GM23248 (cell line): ENCODE measurements at regions not wholly inside any gene's neighbourhood (a gene's known extent, or its start where the extent isn't known, plus 50 kb on each side); places are given as distances from the start of the nearest gene placed in this dataset.

Experiments used
- DNase-seq: peaks from one replicate; pipeline ENCODE4 v3.0.0-alpha.2; 2015
- H2AFZ ChIP-seq: fragments of 200-600 bp; sonication (generic); 2 replicates; pipeline ENCODE4 v1.6.1; 2016; ENCODE audit warnings: antibody characterized with exemption
- H3F3A ChIP-seq: fragments of 200-600 bp; sonication (generic); 2 replicates; pipeline ENCODE4 v1.6.1; 2016; ENCODE audit warnings: mild to moderate bottlenecking, antibody characterized with exemption, mixed run types; ENCODE audit not compliant: insufficient read depth
- H3K27ac ChIP-seq: fragments of 200-600 bp; sonication (generic); 2 replicates; pipeline ENCODE4 v1.5.1; 2016; ENCODE audit warnings: mild to moderate bottlenecking
- H3K27me3 ChIP-seq: fragments of 200-600 bp; sonication (generic); replicated peaks from 2 replicates; pipeline ENCODE4 v1.6.1; 2016; ENCODE audit warnings: mild to moderate bottlenecking; ENCODE audit not compliant: insufficient read depth
- H3K36me3 ChIP-seq: fragments of 200-600 bp; sonication (generic); 2 replicates; pipeline ENCODE4 v1.6.1; 2016; ENCODE audit warnings: low read depth, mild to moderate bottlenecking
- H3K4me1 ChIP-seq: fragments of 200-600 bp; sonication (generic); 2 replicates; pipeline ENCODE4 v1.6.1; 2016; ENCODE audit warnings: mild to moderate bottlenecking; ENCODE audit not compliant: insufficient read depth
- H3K4me2 ChIP-seq: fragments of 200-600 bp; sonication (generic); one replicate; pipeline ENCODE4 v1.6.1; 2016; ENCODE audit warnings: mild to moderate bottlenecking; ENCODE audit not compliant: unreplicated experiment
- H3K4me3 ChIP-seq: fragments of 200-600 bp; sonication (generic); 2 replicates; pipeline ENCODE4 v1.5.1; 2016; ENCODE audit warnings: mild to moderate bottlenecking
- H3K79me2 ChIP-seq: fragments of 200-600 bp; sonication (generic); 2 replicates; pipeline ENCODE4 v1.6.1; 2016; ENCODE audit warnings: mild to moderate bottlenecking; ENCODE audit not compliant: insufficient read depth
- H3K9ac ChIP-seq: fragments of 200-600 bp; sonication (generic); 2 replicates; pipeline ENCODE4 v1.6.1; 2016; ENCODE audit warnings: mild to moderate bottlenecking
- H3K9me2 ChIP-seq: fragments of 200-600 bp; sonication (generic); 2 replicates; pipeline ENCODE4 v1.6.1; 2016; ENCODE audit warnings: mixed run types, mild to moderate bottlenecking, moderate library complexity; ENCODE audit not compliant: insufficient read depth
- H3K9me3 ChIP-seq: fragments of 200-600 bp; sonication (generic); one replicate; pipeline ENCODE4 v1.6.1; 2017; ENCODE audit warnings: low read depth
- H4K20me1 ChIP-seq: fragments of 200-600 bp; sonication (generic); 2 replicates; pipeline ENCODE4 v1.6.0; 2016; ENCODE audit not compliant: insufficient read depth
- EZH2 ChIP-seq: fragments of 200-600 bp; sonication (generic); IDR thresholded peaks from 2 replicates; pipeline ENCODE4 v1.6.1; 2018; ENCODE audit warnings: antibody characterized with exemption, mild to moderate bottlenecking; ENCODE audit not compliant: insufficient read depth, poor library complexity, severe bottlenecking
- EZH2phosphoT487 ChIP-seq: fragments of 200-600 bp; sonication (generic); IDR thresholded peaks from 2 replicates; pipeline ENCODE4 v1.6.1; 2018; ENCODE audit warnings: antibody characterized with exemption, moderate library complexity, mild to moderate bottlenecking, low read depth; ENCODE audit not compliant: insufficient read depth
- WGBS, 2 experiments: methylation state at CpG; one replicate each; pipeline ENCODE4 v1.1.6; 2015 to 2017; ENCODE audit warnings: low lambda C conversion rate in 2 of 2, low coverage in 1 of 2; ENCODE audit errors: missing lambda C conversion rate in 2 of 2; 5-methylcytosine and 5-hydroxymethylcytosine counted together
- in situ Hi-C: fragments of 300-500 bp; cut with MboI; formaldehyde crosslinking; loops from 2 replicates; pipeline ENCODE4 v1.15.0; 2020

DNA sequence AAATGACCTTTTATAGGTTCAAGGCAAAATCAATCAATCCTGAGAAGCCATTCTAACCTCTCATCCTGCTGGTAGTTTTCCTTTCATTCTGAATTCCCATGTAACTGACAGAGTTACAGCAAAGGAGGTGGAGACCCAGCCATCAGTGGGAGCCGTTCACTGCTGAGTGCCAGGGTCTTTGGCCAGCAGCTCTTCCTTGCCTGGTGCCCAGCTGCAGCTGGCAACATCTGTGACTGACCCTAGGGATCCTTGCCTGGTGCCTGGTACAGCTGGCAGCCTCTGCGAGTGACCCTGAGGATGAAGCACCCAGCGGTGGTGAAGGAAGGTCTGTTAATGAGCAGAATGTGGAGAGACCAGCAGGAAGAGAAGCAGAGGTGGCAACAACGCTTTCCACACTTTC is 314.6 kb downstream of the THBS2 start:
- peaks cover 35% of the 10 kb centered on the region for H3K4me1 ChIP-seq
- TF ChIP-seq EZH2: no peak
- TF ChIP-seq EZH2phosphoT487: no peak
- H4K20me1 ChIP-seq: no peaks in the 10 kb centered on the region
- WGBS, 2 experiments: 87 to 95% methylated on average over 4 of the region's 4 CpGs
- no peak overlapping the region for H3K27ac ChIP-seq
- H3K9me3 ChIP-seq: no peaks in the 10 kb centered on the region
- no peaks in the 10 kb centered on the region for H3K79me2 ChIP-seq
- no peak overlapping the region for H3K4me2 ChIP-seq
- in situ Hi-C loops: no loop called here
- H3K4me3 ChIP-seq: no peak overlapping the region
- no peak for DNase-seq
- H3K36me3 ChIP-seq: no peaks in the 10 kb centered on the region
- H3F3A ChIP-seq: peaks cover 12% of the 10 kb centered on the region
- H3K27me3 ChIP-seq: 0 out of 2 replicates have a peak, but pooled peaks cover 5% of the 10 kb centered on the region
- no peak overlapping the region for H2AFZ ChIP-seq
- H3K9ac ChIP-seq: no peak overlapping the region
- H3K9me2 ChIP-seq: no peaks in the 10 kb centered on the region

DNA sequence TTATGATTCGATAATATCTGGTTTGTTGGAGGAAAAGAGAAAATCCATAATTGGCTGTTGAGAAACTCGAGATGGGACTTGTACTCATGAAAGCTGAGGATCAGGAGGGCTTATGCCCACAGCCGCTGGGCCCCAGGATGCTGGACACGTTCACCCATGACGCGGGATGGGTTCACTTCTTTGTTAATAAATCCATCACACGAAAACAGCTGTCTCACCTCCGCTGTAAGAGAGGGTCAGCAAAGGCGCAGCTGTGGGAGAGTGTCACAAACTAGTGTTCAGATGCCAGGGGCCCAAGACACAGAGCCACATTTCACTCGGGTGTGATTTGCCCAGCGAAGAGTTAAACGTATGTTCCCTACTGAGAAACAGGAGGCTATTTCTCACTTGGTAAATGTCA is 315.1 kb downstream of the THBS2 start:
- Histone ChIP-seq H3K9ac (no peak overlapping the region), H3K27me3 (0 out of 2 replicates have a peak, but pooled peaks cover 5% of the 10 kb centered on the region), H3K4me3 (no peak overlapping the region), H3K27ac (no peak overlapping the region), H3K4me1 (peaks cover 35% of the 10 kb centered on the region), H3K9me3 (no peaks in the 10 kb centered on the region), H4K20me1 (no peaks in the 10 kb centered on the region), H3K36me3 (no peaks in the 10 kb centered on the region), H3K79me2 (no peaks in the 10 kb centered on the region), H3F3A (peaks cover 12% of the 10 kb centered on the region), H3K9me2 (no peaks in the 10 kb centered on the region), H3K4me2 (no peak overlapping the region), H2AFZ (no peak overlapping the region)
- 88 to 89% methylated on average over 12 of the region's 12 CpGs for WGBS, 2 experiments
- DNase-seq: no peak
- in situ Hi-C loops: no loop called here
- no peak for TF ChIP-seq EZH2phosphoT487
- no peak for TF ChIP-seq EZH2

DNA sequence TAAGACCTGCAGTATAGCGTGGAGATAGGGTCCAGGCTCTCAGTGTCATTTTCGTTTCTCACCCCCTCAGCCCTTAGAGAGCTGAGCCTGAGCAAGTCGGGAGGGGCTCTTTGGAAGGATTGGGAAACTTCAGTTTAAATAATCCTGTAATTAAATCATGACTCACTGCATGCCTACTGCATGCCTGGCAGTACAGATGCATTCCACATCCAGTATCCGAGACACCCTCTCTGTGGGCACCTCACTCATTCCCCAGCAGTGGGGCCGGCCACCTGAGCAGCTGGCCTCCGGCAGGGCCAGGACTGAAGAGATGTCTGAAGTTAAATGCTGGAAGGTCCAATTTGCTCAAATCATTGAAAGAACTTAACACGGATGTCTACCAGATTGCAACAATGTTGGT is 316.6 kb downstream of the THBS2 start:
- peak overlapping the region; percentile 76 for H3K4me2 ChIP-seq
- H3K4me3 ChIP-seq: no peak overlapping the region
- no peak overlapping the region for H3K9ac ChIP-seq
- TF ChIP-seq EZH2 (no peak), EZH2phosphoT487 (no peak)
- no peaks in the 10 kb centered on the region for H3K9me3 ChIP-seq
- H4K20me1 ChIP-seq: no peaks in the 10 kb centered on the region
- DNase-seq: peak; percentile 79
- H3K9me2 ChIP-seq: no peaks in the 10 kb centered on the region
- no peaks in the 10 kb centered on the region for H3K36me3 ChIP-seq
- 0 out of 2 replicates have a peak, but pooled peaks cover 5% of the 10 kb centered on the region for H3K27me3 ChIP-seq
- peaks cover 12% of the 10 kb centered on the region for H3F3A ChIP-seq
- H3K4me1 ChIP-seq: peaks cover 35% of the 10 kb centered on the region
- H3K27ac ChIP-seq: no peak overlapping the region
- WGBS, 2 experiments: 19 to 23% methylated on average over 7 of the region's 7 CpGs
- H3K79me2 ChIP-seq: no peaks in the 10 kb centered on the region
- H2AFZ ChIP-seq: peak overlapping the region; percentile 19
- in situ Hi-C loops: no loop called here

DNA sequence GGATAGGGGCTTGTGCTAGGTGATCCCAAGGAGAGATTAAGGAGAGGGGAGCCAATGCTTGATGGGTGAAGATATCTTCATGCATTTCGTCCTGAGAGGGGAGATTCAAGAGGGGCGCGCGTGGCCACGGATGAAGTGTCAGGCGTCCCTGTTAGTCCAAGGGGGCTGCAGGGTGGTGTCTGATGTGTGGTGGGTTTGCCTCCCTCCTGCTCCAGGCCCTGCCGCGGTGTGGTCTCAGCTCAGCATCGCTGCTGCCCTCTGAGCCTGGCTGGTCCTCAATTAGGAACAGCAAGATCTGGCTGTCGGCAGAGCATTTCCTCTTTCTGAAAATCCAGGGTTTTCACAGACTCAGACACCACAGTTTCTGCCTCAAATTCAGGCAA is 318.0 kb downstream of the THBS2 start:
- Histone ChIP-seq H3F3A (peaks cover 12% of the 10 kb centered on the region), H4K20me1 (no peaks in the 10 kb centered on the region), H3K79me2 (no peaks in the 10 kb centered on the region), H3K9me3 (no peaks in the 10 kb centered on the region), H3K36me3 (no peaks in the 10 kb centered on the region), H3K4me2 (no peak overlapping the region), H3K27ac (no peak overlapping the region), H3K9me2 (no peaks in the 10 kb centered on the region), H3K4me1 (peaks cover 35% of the 10 kb centered on the region), H2AFZ (peak overlapping the region; percentile 49), H3K9ac (no peak overlapping the region), H3K27me3 (0 out of 2 replicates have a peak, but pooled peaks cover 3% of the 10 kb centered on the region), H3K4me3 (no peak overlapping the region)
- TF ChIP-seq EZH2 (no peak), EZH2phosphoT487 (no peak)
- DNase-seq: no peak
- in situ Hi-C loops: no loop called here
- WGBS, 2 experiments: 57 to 61% methylated on average over 10 of the region's 10 CpGs
